GM19328 (cell line): ENCODE measurements at regions not wholly inside any gene's neighbourhood (a gene's known extent, or its start where the extent isn't known, plus 50 kb on each side); places are given as distances from the start of the nearest gene placed in this dataset.
"Not testable (repeated sequence)": the region's sequence is repeated elsewhere in the genome, so short reads cannot be mapped to it uniquely, and the experiment has no call there.

Experiments used
- ATAC-seq: cut with Tn5 transposase; IDR thresholded peaks from one replicate; pipeline ENCODE4 v1.9.1; 2021; ENCODE audit warnings: mild to moderate bottlenecking, moderate library complexity; ENCODE audit not compliant: unreplicated experiment

DNA sequence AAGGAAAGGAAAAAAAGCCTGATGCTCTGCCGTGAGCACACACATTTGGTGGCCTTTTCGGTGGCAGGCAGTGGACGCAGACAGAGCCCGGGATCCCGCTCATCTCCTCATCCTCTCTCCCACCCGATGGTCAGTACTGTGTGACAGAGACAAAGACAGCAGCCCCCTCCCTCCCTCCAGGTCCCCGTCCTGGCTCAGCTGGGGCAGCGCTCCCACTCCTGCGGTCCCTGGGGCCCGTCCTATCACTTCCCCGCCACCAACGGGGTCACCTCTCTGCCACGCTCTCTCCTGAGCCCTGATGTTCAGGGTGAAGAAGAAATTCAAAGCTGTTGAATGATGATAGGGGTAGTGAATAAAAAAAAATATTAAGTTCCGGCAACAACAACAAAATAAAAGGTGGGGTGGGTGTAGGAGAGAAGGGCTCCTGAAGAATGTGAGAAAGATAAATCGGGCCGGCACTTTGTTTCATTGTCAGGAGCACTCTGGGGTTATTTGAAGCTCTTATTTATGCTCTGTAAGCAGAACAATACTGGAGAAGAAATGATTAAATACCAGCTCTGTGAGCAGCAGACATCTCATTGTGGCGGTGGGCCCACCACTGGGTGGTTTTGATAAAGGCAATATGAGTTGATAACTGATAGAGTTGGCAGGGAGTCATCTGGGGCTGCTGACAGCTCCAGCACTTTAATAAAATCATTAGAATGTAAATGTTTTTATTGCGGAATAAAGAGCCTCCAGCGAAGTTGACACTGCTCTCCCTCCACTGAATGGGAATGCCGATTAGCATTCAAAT lies 417.7 kb downstream of the IRX1 start:
- ATAC-seq = no peak

GRCh38 chr5:4015709-4016108 lies 420.1 kb downstream of the IRX1 start:
- no peak for ATAC-seq

GRCh38 chr5:4017076-4017803 lies 421.6 kb downstream of the IRX1 start:
- ATAC-seq = no peak

DNA sequence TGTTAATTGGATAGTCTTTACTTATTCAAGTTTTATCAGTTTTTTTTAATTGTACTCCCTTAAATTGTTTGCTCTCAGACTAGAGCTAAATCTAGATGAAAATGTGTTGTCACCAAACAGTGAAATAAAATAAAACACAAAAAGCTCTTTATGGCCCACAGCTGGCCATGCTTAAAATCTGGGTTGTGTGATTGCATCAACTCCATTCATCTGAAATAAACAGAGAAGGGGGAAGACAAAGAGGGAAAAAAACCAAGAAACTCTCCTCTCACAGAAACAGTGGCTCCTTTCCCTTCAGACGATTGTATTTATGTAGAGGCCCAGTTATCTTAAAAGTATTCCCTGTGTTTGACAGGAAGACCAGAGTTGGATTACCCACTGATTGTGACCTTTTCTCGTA lies 422.4 kb downstream of the IRX1 start:
- no peak for ATAC-seq

- ATAC-seq = no peak
These were observed 423.6 kb downstream of the IRX1 start for GRCh38 chr5:4019009-4019769.

DNA sequence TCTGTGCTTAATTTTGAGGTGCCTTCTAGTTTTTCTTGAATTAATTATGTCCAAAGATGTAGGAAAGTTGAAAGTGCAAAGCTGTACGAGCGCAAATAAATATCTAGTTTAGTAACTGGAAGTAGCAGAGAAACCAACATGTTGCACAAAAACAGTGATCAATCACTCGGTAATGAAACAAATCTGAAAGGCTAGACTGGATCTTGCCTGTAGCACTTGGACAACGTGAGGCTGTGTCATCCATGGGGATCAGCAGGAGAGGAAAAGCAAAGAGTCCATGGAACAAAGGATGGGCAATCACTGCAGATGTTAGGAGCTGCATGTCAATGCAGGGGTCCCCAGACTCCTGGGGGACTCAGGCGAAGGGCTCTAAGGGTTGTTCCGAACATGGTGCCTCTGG lies 424.2 kb downstream of the IRX1 start:
- no peak for ATAC-seq

- no peak for ATAC-seq
These were observed 424.8 kb downstream of the IRX1 start for GRCh38 chr5:4020400-4020799.

GRCh38 chr5:4022056-4022670 lies 426.5 kb downstream of the IRX1 start:
- ATAC-seq = no peak

- ATAC-seq = no peak
These were observed 427.6 kb downstream of the IRX1 start for GRCh38 chr5:4023091-4023752.

DNA sequence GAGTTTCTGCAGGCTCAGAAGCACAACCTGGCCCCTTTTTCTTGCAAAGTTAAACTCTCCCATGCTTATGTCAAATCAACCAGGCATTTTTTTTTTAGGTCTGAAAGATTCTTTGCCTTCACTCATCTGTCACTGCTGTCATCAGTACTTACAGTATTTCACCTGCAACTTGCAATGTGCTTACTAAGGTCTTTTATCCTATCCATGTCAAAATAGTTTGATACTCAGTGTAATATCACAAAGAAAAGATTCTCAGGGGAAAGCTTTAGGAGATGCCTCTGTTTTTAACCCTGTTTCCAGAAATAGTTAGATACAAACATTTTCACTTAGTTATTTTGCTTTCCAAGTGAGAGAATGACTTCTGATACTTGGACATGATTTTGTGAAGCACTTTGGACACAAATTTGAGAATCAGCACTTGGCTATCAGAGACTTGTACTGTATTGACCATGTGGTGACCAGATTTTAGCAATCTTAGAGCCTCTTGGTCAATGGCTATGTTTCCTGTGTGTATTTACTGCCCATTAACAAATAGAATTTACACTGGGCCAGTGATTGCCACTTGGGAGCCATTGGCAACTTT lies 428.2 kb downstream of the IRX1 start:
- ATAC-seq = no peak

- ATAC-seq = no peak
These were observed 431.6 kb downstream of the IRX1 start for GRCh38 chr5:4027088-4027734.

DNA sequence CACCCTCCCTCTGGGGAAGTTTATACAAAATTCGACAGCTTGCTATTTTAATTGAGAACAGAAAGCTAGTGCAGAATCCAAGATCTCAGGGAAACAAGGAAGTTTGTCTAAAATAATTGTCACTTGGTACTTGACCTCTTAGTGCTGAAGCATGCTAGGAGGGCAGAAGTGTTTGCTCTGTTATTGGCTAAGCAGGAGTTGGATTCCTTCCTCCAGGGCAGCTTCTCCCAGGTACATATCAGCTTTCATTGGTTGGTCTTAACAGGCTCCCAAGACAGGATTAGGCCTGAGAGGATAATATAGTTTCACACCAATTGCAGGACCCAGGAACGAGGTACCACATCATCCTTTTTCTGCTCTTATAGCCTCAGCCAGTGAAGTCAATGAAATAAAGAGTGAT lies 432.8 kb downstream of the IRX1 start:
- no peak for ATAC-seq

DNA sequence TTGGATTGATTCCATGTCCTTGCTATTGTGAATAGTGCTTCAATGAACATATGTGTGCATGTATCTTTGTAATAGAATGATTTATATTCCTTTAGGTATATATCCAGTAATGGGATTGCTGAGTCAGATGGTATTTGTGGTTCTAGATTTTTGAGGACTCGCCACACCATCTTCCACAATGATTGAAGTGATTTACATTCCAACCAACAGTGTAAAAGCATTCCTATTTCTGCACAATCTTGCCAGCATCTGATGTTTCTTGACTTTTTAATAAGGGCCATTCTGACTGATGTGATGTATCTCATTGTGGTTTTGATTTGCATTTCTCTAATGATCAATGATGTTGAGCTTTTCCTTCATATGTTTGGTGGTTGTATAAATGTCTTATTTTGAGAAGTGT lies 437.9 kb downstream of the IRX1 start:
- not testable (repeated sequence) for ATAC-seq

GRCh38 chr5:4036861-4037260 lies 441.2 kb downstream of the IRX1 start:
- no peak for ATAC-seq

DNA sequence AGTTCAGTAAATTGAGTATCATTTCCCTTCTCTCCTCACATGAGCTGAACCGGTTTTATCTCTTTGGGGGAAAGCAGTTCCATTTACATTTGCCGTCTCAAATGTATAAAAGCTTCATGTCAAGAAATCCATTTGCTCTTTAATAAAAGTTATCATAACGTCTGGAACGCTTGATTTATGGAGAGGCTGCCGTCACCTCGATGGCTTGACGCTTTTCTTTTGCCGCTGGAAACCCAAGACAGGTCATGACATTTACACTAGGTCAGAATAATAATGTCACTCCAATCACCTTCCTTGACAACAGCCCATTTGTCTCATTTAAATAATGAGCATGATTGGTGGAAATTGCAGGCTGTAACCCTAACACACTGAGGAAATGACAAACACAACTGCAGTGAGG lies 443.4 kb downstream of the IRX1 start:
- ATAC-seq = no peak

GRCh38 chr5:4042311-4042710 lies 446.7 kb downstream of the IRX1 start:
- ATAC-seq = no peak

DNA sequence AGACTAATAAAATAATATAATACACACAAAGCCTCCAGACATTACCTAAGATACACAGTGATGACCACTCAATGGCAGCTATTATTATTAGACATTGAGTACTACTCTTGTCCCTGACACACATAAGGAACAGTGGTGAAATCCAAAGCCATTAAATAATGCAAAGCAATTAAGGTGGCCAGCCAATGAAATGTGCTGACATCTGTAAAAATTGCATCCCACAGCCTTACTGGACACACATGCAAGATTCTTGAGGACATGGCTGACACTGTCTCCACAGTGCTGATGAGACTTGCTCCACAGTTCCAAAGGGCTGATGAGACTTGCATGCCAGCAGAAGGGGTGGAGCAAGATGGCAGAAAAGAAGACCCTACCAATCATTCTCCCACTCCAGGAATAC lies 447.5 kb downstream of the IRX1 start:
- ATAC-seq = no peak

GRCh38 chr5:4044881-4045280 lies 449.2 kb downstream of the IRX1 start:
- ATAC-seq = no peak

- ATAC-seq = no peak
These were observed 452.8 kb downstream of the IRX1 start for GRCh38 chr5:4048398-4048797.

DNA sequence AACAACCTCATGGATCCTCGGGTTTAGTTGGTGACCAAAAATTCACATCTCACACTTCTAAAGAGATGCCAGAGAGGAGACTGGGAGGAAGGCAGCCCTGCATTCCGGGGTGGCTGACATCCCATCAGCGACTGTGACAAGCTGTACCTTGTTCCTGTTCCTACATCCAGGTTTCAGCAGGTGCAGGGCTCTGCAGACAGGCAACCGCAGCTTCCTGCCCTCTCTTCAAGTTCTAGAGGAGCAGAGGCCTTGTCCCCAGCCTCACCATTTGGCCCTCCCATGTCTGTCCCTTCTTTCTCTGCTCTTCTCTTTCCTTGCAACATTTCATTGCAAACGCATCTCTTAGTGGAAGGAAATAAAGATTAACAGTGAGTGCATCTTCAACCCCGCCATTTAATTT lies 454.6 kb downstream of the IRX1 start:
- no peak for ATAC-seq
